ENCODE measurements at regions not wholly inside any gene's neighbourhood (a gene's known extent, or its start where the extent isn't known, plus 50 kb on each side); places are given as distances from the start of the nearest gene placed in this dataset.

- Histone ChIP-seq H3K4me1 (ENCODE audit: insufficient read depth) (no peaks in the 10 kb centered on the region), H3K9me3 (no peaks in the 10 kb centered on the region), H3K27ac (no peak overlapping the region), H3K27me3 (no peaks in the 10 kb centered on the region), H3K36me3 (no peaks in the 10 kb centered on the region), H3K4me3 (no peak overlapping the region)
- no peak for TF ChIP-seq EP300 (IDR thresholded peaks at IDR 0.05)
- TF ChIP-seq, protein P1, sequence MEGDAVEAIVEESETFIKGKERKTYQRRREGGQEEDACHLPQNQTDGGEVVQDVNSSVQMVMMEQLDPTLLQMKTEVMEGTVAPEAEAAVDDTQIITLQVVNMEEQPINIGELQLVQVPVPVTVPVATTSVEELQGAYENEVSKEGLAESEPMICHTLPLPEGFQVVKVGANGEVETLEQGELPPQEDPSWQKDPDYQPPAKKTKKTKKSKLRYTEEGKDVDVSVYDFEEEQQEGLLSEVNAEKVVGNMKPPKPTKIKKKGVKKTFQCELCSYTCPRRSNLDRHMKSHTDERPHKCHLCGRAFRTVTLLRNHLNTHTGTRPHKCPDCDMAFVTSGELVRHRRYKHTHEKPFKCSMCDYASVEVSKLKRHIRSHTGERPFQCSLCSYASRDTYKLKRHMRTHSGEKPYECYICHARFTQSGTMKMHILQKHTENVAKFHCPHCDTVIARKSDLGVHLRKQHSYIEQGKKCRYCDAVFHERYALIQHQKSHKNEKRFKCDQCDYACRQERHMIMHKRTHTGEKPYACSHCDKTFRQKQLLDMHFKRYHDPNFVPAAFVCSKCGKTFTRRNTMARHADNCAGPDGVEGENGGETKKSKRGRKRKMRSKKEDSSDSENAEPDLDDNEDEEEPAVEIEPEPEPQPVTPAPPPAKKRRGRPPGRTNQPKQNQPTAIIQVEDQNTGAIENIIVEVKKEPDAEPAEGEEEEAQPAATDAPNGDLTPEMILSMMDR (IDR thresholded peaks at IDR 0.05): no peak
- TF ChIP-seq POLR2A (IDR thresholded peaks at IDR 0.05): no peak
- 94 to 100% (median 95%) methylated on average over 1 of the region's 1 CpG for WGBS, 3 donors
- DNase-seq: no peak
- intact Hi-C loops (cut with DNase I): loop anchor here in 2 of 4 donors (10.0 kb wide), 1 partner anchor 261 kb away; no protein-coding TSS in a partner anchor
Measured at GRCh38 chr9:16135968-16136367, 583.1 kb downstream of the CCDC171 start.

- Histone ChIP-seq H3K27me3 (no peaks in the 10 kb centered on the region), H3K9me3 (no peaks in the 10 kb centered on the region), H3K27ac (no peak overlapping the region), H3K4me3 (no peak overlapping the region), H3K36me3 (no peaks in the 10 kb centered on the region), H3K4me1 (ENCODE audit: insufficient read depth) (no peaks in the 10 kb centered on the region)
- intact Hi-C loops (cut with DNase I): loop anchor here in 2 of 4 donors (10.0 kb wide), 1 partner anchor 262 kb away; no protein-coding TSS in a partner anchor
- TF ChIP-seq POLR2A (IDR thresholded peaks at IDR 0.05) (no peak), EP300 (IDR thresholded peaks at IDR 0.05) (no peak)
- TF ChIP-seq, protein P1 (IDR thresholded peaks at IDR 0.05): no peak
- WGBS, 3 donors: 87 to 95% (median 93%) methylated on average over 10 of the region's 10 CpGs
- DNase-seq: no peak
Measured at GRCh38 chr9:16136451-16136850, 583.6 kb downstream of the CCDC171 start.

GRCh38 chr9:16136961-16137360, 584.1 kb downstream of the CCDC171 start:
- H3K9me3 ChIP-seq: no peaks in the 10 kb centered on the region
- 63 to 87% (median 80%) methylated on average over 4 of the region's 4 CpGs for WGBS, 3 donors
- no peaks in the 10 kb centered on the region for H3K27me3 ChIP-seq
- intact Hi-C loops (cut with DNase I): loop anchor here in 2 of 4 donors (10.0 kb wide), 1 partner anchor 262 kb away; no protein-coding TSS in a partner anchor
- DNase-seq: no peak
- H3K36me3 ChIP-seq: no peaks in the 10 kb centered on the region
- no peak overlapping the region for H3K27ac ChIP-seq
- H3K4me3 ChIP-seq: no peak overlapping the region
- no peaks in the 10 kb centered on the region for H3K4me1 ChIP-seq (ENCODE audit: insufficient read depth)
- TF ChIP-seq, protein P1 (IDR thresholded peaks at IDR 0.05): no peak
- no peak for TF ChIP-seq EP300 (IDR thresholded peaks at IDR 0.05)
- no peak for TF ChIP-seq POLR2A (IDR thresholded peaks at IDR 0.05)

GRCh38 chr9:16138561-16139491, 586.0 kb downstream of the CCDC171 start:
- 49 to 65% (median 53%) methylated on average over 16 of the region's 16 CpGs for WGBS, 3 donors
- Histone ChIP-seq H3K27me3 (no peaks in the 10 kb centered on the region), H3K27ac (no peak overlapping the region), H3K4me1 (ENCODE audit: insufficient read depth) (no peaks in the 10 kb centered on the region), H3K36me3 (no peaks in the 10 kb centered on the region), H3K9me3 (no peaks in the 10 kb centered on the region), H3K4me3 (no peak overlapping the region)
- peak in 4 of 5 donors; percentile 23 to 71 (median 42) for DNase-seq
- TF ChIP-seq EP300 (IDR thresholded peaks at IDR 0.05): no peak
- TF ChIP-seq POLR2A (IDR thresholded peaks at IDR 0.05): no peak
- TF ChIP-seq, protein P1 (IDR thresholded peaks at IDR 0.05): no peak
- intact Hi-C loops (cut with DNase I): loop anchor here in 2 of 4 donors (10.0 kb wide), 1 partner anchor 264 kb away; no protein-coding TSS in a partner anchor

All from ovary (tissue), 7 donors.